GM10248 (cell line): ENCODE measurements at regions not wholly inside any gene's neighbourhood (a gene's known extent, or its start where the extent isn't known, plus 50 kb on each side); places are given as distances from the start of the nearest gene placed in this dataset.

Experiments
- CTCF ChIA-PET: fragments of 300-600 bp; sonication (Branson Sonifier 250); formaldehyde crosslinking; extraction: SDS; loops from one replicate; lab custom pipeline; 2021; ENCODE audit warnings: antibody characterized with exemption; lab: Yijun Ruan, JAX
- POLR2A ChIA-PET: fragments of 350-650 bp; sonication (Branson Sonifier 250); formaldehyde crosslinking; extraction: SDS; loops from one replicate; lab custom pipeline; 2020; ENCODE audit warnings: antibody characterized with exemption; lab: Yijun Ruan, JAX
- DNase-seq: peaks from one replicate; pipeline ENCODE4 v3.0.0; 2012; ENCODE audit errors: extremely low spot score
- CTCF ChIP-seq: IDR thresholded peaks from 2 replicates; pipeline ENCODE4 v1.5.1; 2012; ENCODE audit warnings: mild to moderate bottlenecking, low read depth; ENCODE audit errors: extremely low read depth, missing control alignments, control extremely low read depth

- TF ChIP-seq CTCF = no peak
- ChIA-PET POLR2A (no interaction called here), CTCF (interaction anchor here (0.6 to 0.8 kb wide), 2 partner anchors 19 to 48 kb away, joined by 3 read pairs; no protein-coding TSS in a partner anchor)
- DNase-seq = no peak
Measured at GRCh38 chr5:169350759-169351240, 49.9 kb upstream of the SLIT3 start.
